GM19467 (cell line): ENCODE measurements at regions not wholly inside any gene's neighbourhood (a gene's known extent, or its start where the extent isn't known, plus 50 kb on each side); places are given as distances from the start of the nearest gene placed in this dataset.
"Not testable (repeated sequence)": the region's sequence is repeated elsewhere in the genome, so short reads cannot be mapped to it uniquely, and the experiment has no call there.

Source experiments
- ATAC-seq: cut with Tn5 transposase; IDR thresholded peaks from one replicate; pipeline ENCODE4 v1.9.1; 2021; ENCODE audit warnings: mild to moderate bottlenecking, moderate library complexity; ENCODE audit not compliant: unreplicated experiment

DNA sequence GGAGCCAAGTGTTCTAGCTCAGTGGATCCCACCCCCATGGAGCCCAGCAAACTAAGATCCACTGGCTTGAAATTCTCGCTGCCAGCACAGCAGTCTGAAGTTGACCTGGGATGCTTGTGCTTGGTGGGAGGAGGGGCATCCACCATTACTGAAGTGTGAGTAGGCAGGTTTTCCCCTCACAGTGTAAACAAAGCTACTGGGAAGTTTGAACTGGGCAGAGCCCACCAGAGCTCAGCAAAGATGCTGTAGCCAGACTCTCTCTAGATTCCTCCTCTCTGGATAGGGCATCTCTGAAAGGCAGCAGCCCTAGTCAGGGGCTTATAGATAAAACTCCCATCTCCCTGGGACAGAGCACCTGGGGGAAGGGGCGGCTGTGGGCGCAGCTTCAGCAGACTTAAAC is 293.1 kb upstream of the NOX3 start:
- ATAC-seq = not testable (repeated sequence)

DNA sequence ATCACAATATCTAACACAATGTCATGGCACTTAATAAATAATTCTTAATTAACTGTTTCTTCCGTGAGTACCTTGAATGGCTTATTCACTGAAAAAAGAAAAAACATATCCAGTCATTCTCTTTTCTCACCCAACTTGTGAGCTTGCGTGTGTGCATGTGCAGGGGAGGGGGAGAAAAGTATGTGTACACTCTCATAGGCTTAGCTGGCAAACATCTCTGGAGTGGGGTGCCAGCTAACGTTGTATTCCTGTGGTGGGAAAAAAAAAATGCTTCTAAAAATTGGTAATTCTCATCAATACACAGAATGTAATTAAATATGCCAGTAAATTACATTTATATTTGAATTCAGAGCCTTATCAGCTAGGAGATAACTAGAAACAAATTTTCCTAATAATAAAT is 291.9 kb upstream of the NOX3 start:
- ATAC-seq = no peak

DNA sequence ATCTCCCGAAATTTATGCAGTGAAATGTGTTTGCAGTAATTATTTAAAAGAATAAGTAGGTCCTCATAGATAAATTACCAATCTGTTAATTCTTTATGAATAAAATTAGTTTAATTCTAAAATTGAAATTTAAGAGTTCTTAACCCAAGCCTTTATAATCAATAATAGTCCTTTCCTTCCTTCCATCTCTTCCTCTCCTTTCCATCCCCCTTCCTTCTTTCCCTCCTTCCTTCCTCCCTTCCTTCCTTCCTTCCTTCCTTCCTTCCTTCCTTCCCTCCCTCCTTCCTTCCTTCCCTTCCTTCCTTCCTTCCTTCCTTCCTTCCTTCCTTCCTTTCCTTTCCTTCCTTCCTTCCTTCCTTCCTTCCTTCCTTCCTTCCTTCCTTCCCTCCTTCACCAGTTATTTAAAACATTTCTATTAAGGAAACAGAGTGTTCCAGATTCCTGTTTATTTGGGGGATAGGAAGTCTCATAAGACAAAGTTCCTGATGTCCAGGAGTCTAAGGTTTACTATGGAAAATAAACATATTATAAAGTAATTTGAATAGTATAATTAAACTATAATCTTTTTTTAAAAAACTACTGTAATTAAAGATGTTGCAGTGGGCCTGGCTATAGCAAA is 285.3 kb upstream of the NOX3 start:
- ATAC-seq = no peak

DNA sequence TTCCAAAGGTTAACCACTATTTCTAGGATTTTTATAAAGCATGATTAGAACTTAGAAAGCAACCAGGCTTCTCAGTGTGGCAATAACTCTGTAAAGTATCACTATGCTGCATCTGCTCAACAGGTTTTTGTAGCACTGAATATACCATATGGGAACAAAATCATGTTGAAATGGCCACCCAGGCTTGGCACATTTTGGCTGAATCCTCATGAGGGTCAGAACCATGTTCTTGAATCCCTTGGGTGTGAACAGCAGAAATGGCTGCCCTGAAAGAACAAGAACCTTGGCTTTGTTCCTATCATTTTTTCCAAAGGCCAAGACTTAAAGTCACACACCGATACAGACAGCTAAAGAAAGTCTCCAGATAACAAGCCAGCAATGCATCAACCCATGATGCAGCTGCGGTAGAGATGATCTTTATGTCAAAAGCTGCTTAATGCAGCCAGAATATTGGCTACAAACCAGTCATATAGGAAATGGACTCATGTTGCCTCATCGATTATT is 283.0 kb upstream of the NOX3 start:
- ATAC-seq = no peak

DNA sequence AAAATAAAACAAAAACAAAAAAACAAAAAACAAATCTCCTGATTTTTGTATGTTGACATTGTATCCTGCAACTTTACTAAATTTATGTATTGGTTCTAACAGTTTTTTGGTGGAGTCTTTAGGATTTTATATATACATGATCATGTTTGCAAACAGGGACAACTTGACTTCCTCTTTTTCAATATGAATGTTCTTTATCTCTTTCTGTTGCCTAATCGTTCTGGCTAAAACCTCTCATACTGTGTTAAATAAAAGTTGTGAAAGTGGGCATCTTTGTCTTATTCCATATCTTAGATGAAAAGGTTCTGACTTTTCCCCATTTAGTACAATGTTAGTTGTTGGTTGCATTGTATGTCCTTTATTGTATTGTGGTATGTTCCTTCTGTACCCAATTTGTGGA is 261.7 kb upstream of the NOX3 start:
- no peak for ATAC-seq

DNA sequence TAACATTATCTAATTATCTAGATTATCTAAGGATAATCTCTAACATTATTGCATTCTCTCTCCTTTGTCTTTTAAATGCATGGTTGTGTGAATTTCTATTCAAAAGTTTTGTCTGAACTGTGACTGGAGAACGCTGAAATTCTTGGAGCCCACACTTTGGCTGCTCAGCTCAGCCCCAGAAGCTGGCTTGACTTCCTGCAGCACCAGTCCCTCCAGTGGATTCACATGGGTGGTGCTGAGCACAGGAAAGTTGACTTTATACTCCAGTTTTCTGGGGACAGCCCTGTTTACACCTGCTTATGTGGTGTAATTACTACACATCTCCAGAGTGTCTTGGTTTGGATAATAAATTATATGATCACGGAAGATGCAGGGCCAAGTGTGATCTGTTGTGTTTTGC is 255.1 kb upstream of the NOX3 start:
- no peak for ATAC-seq

DNA sequence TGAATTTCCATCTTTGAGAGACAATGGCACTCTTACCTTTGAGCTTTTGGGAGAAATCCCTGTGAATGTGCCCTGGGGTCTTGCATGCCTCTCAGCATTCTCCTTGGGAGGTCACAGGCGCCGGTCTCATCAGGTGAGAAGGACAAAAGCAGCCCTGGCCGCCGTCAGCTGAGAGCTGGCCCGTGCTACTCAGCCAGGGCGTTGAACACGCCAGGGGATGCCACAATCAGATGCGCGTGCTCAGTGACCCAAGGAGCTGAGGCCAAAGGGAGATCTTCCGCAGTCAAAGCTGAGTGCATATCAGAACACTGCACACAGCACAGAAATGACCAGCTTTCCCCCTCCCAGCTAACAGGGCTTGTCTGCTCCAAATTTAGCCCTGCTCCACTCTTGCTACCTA is 253.6 kb upstream of the NOX3 start:
- no peak for ATAC-seq

DNA sequence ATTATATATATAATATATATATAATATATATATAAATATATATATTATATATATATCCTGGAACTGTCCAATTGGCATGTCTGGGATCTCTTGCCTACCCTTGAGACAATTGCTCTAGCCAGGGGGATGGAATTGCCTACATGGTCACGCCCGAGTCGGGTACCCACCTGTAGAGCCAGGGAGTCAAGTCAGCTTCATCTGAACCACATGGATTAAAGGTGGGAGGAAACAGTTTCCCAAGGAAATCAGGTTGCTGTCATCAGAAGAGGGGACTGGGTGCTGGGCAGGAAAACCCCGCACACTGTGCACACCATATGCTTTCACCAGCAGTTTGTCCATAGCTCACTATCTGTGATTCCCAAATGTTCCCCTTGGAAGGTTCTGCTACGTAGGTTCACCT is 252.5 kb upstream of the NOX3 start:
- ATAC-seq = no peak

DNA sequence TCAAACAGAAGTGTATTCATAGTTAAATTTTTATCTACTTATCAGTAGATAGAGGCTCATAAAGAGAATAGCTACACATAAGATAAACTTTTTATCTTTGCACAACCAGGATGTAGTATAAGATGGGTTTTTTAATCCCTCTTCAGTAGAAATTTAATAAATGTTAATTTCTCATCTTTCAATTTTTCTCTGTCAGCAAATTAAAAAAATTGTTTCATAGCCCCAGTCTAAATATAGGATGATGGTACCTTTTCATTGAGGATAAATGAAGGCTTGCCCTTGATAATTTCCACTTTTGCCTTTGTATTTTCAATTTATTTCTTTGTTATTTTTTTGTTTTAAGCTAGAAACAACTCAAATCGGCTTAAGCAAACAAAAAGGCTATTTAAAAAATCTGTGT is 251.2 kb upstream of the NOX3 start:
- ATAC-seq = no peak

DNA sequence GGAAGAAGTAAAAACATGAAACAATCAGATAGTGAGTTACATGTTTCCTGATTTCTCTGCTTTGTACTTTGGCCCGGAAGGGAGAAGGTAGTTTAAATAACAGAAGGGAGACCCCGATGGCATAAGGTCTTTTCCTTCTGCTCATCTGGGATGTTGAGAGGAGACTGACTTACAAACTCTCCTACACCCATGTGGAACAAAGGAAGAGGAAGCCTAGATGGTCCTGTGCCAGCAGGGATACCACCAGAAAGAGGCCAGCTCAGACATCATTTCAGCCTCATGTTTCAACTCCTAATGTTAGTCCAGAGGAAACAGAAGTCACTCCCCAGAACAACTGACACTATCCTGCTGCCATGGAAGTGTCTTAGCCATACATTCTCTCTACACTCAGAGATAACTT is 250.7 kb upstream of the NOX3 start:
- no peak for ATAC-seq

DNA sequence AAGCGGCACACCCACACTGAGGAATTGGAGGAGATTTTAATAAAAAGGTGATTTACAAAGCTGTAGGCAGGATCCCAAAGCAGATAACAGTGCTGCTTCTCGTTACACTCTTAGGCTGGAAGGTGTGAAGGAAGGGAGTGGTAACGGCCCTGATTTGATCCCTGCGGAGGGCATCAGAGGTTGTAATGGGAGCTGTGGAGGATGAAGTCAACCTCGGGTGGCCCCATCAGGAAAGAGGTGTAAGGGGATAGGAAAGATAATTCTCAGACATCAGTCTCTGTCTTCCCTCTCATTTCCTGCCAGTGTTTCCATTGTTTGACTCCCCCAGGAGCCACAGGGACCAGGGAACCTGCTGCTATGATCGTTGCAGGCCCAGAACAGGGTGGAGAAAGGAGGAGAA is 245.7 kb upstream of the NOX3 start:
- ATAC-seq = no peak

DNA sequence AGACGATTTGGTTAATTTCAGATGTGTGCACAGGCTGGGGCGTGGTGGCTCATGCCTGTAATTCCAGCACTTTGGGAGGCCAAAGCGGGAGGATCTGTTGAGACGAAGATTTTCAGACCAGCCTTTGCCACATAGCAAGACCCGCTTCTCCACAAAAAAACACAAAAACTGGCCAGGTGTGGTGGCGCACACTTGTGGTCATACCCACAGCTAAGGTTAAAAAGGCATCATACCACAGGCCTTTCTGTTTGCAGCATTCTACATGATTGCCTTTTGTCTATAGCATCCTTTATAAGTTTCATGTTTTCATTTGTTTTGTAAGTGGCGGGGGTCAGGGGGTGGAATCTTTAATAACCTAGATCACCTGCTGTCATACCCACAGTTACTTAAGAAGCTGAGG is 239.9 kb upstream of the NOX3 start:
- no peak for ATAC-seq

DNA sequence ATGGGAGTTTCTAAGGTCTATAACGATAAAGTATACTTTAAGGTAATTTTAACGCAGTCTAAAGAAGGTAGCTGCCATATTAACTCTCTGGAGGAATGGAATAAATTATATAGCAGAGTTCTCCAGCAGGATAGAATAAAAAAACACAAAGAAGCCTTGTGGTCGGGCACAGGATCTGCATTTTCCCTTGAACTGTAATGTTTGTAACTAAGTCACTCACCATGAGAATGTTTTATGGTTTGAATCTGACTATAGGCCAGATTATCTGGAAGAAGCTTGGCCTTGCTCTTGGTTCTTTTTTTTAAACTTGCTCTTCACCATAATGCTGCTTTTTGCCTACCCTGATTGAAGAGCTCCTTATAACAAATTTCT is 238.8 kb upstream of the NOX3 start:
- no peak for ATAC-seq

DNA sequence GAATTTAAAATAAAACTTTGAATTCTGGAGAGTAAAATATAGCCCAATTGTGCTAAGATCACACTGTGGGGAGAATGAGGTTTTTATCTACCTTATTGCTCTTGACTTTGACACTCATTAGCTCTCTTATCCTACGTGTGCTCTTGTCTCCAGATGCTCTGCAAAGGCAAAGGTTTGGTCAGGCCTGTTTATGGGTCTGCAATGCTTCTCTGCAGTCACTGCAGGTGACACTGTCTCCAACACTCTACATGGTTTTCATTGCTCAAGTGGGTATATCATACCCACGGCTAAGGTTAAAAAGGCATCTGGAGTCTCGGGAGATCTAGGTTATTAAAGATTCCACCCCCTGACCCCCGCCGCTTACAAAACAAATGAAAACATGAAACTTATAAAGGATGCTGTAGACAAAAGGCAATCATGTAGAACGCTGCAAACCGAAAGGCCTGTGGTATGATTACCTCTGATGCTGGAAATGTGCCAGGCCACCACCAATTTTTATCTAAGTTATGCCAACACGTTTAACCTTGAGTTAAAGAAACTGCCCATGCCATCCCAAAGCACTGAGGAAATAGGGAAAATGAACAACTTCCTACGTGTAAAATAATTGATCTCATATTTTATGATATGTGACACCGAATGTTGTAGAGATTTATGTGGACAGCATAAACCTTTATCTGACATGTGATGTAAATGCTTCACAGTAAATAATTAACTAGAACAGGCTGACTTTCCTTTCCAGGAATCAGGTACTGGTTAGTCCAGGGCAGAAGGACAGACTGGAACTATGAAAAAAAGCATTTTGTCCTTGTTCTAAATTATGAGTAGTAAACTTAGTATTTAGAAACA is 238.2 kb upstream of the NOX3 start:
- no peak for ATAC-seq

DNA sequence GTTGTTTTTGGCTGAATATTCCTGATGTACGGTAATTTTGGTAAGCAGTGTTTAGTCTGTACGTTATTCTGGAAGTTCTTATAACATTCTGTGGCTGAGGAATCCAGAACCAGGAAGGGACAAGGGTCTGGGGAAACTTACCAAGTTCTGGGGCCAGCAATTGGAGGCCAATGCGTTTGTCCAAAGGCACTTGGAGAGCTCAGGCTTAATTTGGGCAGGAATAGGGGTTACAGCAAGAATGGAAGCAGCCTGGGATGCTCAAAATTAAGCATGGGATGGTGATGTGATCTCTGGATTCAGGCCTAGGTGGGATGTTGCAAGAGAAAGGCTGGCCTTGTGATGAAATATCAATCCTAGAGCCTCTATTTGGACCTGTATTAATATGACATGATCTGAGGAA is 235.2 kb upstream of the NOX3 start:
- ATAC-seq = no peak

DNA sequence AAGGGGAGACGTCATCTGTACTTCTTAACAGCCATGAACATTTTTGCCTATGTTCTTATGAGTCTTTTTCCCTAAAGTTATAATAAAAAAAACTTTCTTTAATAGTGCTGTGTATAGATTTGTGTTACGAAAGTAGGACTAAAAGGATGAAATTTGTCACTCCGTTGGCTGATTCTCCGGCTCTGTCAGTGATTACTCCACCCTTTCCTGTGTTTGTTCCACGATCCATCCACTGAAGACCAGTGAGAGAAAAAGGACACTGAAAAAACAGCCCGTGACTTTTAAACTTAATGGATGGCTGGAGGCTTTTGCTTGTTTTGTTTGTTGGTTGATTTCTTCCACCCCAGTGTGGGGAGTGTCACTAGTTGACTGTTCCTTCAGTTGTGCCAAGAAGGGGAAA is 232.0 kb upstream of the NOX3 start:
- ATAC-seq = no peak

DNA sequence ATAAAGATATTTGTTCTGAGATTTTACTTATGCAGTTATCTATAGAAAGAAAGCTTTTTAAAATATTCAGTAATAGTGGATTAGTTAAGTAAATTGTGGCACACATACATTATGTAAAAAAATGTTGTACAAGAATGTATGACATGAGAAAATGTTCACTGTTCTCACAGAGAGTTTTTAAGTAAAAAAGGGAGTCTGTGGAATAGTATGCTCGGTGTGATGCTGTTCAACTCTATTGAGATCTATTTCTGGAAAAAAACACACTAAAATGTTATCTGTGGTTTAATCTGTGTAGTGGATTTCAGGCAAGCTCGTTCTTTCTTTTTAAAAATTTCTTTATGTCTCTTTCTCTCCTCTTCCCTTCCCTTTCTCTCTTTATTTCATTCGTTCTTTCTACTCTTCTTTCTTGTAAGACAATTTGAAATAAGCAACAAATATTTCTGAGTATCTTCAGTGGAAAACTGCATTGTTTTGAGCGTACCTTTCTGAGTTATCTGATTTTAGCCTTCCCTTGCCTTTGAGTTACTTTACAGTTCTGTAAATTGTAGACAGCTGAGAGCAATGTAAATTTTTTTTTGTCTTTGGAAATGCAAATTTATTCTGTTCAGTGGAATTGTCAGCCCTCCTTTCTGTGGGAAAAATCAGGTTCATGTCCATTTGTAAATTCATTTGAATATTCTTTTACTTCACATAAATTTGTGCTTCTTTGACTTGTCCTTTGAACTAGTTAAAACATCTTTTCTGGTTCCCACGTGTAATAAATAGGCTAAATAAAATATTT is 229.0 kb upstream of the NOX3 start:
- ATAC-seq = no peak

DNA sequence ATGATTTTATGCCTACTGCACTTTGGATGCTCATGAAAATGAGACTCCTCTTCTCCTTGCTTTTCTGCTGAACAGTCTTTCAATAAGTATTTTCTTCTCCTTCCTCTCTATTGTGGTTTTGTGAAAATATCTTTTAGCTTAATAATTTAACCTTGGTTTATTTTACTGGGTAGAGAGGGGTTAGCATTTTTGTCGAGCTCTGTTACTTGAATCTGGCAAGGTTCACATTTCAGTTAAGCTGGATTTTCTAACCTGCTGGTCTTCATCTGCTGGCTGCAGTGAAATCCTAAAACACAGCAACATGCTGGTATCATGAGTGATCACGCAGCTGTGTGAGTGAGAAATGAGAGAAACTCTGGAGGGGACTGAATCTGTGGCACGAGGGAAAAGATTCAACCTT is 222.7 kb upstream of the NOX3 start:
- no peak for ATAC-seq

DNA sequence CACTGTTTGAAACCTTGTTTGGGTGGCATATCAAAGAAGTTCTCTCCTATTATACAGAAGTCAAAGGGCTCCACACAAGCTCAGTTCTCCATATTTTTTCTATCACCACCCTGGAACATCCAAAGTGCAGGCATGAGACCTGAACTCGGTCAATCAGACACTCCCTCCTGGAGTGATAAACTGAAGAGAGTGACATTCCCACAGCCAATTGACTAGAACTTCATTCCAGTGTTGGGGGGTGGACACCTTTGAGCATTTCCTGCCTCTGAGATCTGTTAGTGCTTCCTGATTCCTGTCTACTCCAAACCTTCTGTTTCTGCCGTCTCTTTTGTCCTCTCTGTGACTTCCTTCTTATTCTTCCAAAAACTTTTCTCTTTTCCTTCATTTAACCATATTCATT is 220.7 kb upstream of the NOX3 start:
- ATAC-seq = no peak

DNA sequence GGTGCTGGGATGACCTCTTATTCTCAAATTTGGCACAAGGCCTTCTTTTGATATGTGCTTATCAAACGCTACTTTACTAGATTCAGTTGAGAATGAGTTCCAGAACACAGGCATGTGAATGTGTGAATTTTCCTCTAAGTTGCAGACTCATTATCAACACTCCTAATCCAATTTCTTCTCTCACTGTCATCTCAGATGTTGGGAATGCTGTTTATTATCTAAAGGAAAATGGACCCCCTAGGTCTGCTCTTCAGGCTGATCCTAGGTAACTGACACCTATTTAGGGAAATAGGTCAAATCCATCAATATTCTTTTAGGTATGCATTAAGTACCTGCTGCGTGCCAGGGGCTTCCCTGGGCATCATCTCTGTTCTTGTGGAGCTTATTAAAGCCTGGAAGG is 215.0 kb upstream of the NOX3 start:
- no peak for ATAC-seq

DNA sequence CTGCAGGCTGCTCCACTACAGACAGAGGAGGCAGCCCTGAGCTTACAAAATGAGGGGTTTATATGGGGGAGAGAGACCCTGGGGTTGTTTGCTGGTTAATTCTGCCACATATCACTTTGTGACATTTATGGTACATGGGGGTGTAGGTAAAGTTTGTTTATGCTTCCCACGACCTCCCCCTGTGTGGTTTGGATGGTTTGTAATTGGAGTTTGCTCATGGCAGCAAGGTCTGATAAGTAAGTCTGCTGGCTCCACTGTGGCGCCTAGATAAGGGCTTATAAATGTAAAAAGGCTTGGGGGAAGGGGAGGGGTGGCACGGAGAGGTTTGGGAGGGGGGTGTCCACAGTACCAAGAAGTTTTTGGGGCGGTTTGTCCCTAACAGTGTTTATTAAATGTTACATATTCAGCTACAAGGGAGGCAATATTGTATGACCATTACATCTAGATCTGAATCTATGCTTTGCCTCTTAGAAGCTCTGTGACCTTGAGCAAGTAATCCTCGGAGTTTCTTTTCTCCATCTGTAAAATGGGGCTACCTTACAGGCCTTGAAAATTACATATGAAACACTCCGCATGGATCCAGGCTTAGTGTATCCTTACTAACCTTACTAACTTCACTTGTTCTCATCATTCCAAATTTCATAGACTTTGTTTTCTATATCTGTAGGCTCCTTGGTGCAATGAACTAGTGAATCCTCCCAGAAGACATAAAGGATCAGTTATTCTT is 204.8 kb upstream of the NOX3 start:
- no peak for ATAC-seq
